ENCODE measurements at regions not wholly inside any gene's neighbourhood (a gene's known extent, or its start where the extent isn't known, plus 50 kb on each side); places are given as distances from the start of the nearest gene placed in this dataset.

DNA sequence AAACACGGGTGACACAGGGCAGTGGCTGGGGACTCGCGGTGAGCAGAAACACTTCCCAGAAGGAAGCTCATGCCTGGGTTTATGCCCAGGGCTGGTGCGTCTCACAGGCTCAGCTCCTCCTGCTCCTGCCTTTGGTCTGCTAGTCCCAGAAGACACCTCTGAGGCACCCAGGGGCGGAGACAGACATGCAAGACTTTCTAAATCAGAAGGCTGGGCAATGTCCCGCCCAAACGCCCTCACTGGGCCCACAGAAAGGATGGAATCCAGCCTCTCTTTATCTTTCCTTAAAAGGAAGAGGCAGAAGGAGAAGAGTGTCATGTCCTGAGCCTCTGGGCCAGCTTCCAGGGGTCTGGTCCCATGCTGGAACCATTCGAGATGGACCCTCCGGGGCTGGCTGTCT, 197.7 kb upstream of the RPL38 start:
- H3K79me2 ChIP-seq (ENCODE audit: insufficient read depth, low read length): no peaks in the 10 kb centered on the region
- H4K20me1 ChIP-seq (ENCODE audit: insufficient read depth): no peaks in the 10 kb centered on the region
- no peaks in the 10 kb centered on the region for H3K4me1 ChIP-seq (ENCODE audit: control insufficient read depth in 1 of 2, insufficient read depth in 2 of 2, low read length in 2 of 2)
- H3K4me3 ChIP-seq (replicated peaks in 1 of 2; ENCODE audit: low read depth in 1 of 2, low read length in 2 of 2): no peak overlapping the region
- H3K27me3 ChIP-seq (ENCODE audit: insufficient read depth, low read length): peaks cover 59% of the 10 kb centered on the region; the same call in 1 of the 2 replicates
- no peak overlapping the region for H2AFZ ChIP-seq (ENCODE audit: low read depth, low read length, poor library complexity, severe bottlenecking)
- DNase-seq (ENCODE audit: low read depth, low spot score): no peak
- no peak for ATAC-seq
- TF ChIP-seq SP1 (IDR thresholded peaks at IDR 0.05; ENCODE audit: low read depth) (no peak), POLR2A (IDR thresholded peaks at IDR 0.05; ENCODE audit: borderline replicate concordance, extremely low read depth, insufficient read depth, insufficient read length) (no peak), ZNF274 (IDR thresholded peaks at IDR 0.05; ENCODE audit: low read depth, low read length) (no peak), CBX3 (IDR thresholded peaks at IDR 0.05; ENCODE audit: low read depth) (no peak), ZFX (IDR thresholded peaks at IDR 0.05) (no peak), EGR1 (IDR thresholded peaks at IDR 0.05; ENCODE audit: low read depth) (no peak)
- TF ChIP-seq, protein P1, sequence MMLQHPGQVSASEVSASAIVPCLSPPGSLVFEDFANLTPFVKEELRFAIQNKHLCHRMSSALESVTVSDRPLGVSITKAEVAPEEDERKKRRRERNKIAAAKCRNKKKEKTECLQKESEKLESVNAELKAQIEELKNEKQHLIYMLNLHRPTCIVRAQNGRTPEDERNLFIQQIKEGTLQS (IDR thresholded peaks at IDR 0.05): no peak
- TF ChIP-seq, protein P2, sequence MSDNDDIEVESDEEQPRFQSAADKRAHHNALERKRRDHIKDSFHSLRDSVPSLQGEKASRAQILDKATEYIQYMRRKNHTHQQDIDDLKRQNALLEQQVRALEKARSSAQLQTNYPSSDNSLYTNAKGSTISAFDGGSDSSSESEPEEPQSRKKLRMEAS (IDR thresholded peaks at IDR 0.05): no peak
- TF ChIP-seq, protein P3, sequence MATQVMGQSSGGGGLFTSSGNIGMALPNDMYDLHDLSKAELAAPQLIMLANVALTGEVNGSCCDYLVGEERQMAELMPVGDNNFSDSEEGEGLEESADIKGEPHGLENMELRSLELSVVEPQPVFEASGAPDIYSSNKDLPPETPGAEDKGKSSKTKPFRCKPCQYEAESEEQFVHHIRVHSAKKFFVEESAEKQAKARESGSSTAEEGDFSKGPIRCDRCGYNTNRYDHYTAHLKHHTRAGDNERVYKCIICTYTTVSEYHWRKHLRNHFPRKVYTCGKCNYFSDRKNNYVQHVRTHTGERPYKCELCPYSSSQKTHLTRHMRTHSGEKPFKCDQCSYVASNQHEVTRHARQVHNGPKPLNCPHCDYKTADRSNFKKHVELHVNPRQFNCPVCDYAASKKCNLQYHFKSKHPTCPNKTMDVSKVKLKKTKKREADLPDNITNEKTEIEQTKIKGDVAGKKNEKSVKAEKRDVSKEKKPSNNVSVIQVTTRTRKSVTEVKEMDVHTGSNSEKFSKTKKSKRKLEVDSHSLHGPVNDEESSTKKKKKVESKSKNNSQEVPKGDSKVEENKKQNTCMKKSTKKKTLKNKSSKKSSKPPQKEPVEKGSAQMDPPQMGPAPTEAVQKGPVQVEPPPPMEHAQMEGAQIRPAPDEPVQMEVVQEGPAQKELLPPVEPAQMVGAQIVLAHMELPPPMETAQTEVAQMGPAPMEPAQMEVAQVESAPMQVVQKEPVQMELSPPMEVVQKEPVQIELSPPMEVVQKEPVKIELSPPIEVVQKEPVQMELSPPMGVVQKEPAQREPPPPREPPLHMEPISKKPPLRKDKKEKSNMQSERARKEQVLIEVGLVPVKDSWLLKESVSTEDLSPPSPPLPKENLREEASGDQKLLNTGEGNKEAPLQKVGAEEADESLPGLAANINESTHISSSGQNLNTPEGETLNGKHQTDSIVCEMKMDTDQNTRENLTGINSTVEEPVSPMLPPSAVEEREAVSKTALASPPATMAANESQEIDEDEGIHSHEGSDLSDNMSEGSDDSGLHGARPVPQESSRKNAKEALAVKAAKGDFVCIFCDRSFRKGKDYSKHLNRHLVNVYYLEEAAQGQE (IDR thresholded peaks at IDR 0.05; ENCODE audit: low read depth): no peak
- ChIA-PET RAD21 (ENCODE audit: low non-redundant PET in 1 of 2, low total read pairs in 2 of 2, uncharacterized antibody in 2 of 2, unreplicated experiment in 2 of 2) (no interaction called here), CTCF (no interaction called here), POLR2A (interaction anchor here (0.6 kb wide), 1 partner anchor 816 kb away, joined by 3 read pairs; no protein-coding TSS in a partner anchor)
- H3K9me2 ChIP-seq (ENCODE audit: insufficient read depth): no peaks in the 10 kb centered on the region
- no peaks in the 10 kb centered on the region for H3K9me3 ChIP-seq (ENCODE audit: control insufficient read depth in 1 of 2, insufficient read depth in 1 of 2, low read depth in 1 of 2, low read length in 2 of 2)
- BruUV-seq (replicated peaks): no TSS peak
- H3K36me3 ChIP-seq (ENCODE audit: control insufficient read depth in 1 of 2, insufficient read depth in 2 of 2, low read length in 2 of 2): no peaks in the 10 kb centered on the region
- no peak overlapping the region for H3K27ac ChIP-seq (ENCODE audit: low read depth, low read length)
- H3K9ac ChIP-seq (ENCODE audit: low read length): no peak overlapping the region
- intact Hi-C loops (cut with micrococcal nuclease): no loop called here
- no peak overlapping the region for H3K4me2 ChIP-seq (ENCODE audit: low read length)

All from HCT116 (cell line).